HAP-1 (cell line): ENCODE measurements at regions not wholly inside any gene's neighbourhood (a gene's known extent, or its start where the extent isn't known, plus 50 kb on each side); places are given as distances from the start of the nearest gene placed in this dataset.

Source experiments
- DNase-seq, 2 experiments: peaks; one replicate each; pipeline ENCODE4 v3.0.0-alpha.2; 2016 to 2020; ENCODE audit warnings: low spot score in 2 of 2
- H3K27me3 ChIP-seq: fragments of 250-450 bp; sonication (Bioruptor Pico); 2 replicates; pipeline ENCODE4 v1.5.1; 2020; ENCODE audit warnings: low read depth, mild to moderate bottlenecking, moderate library complexity
- H3K36me3 ChIP-seq: fragments of 250-450 bp; sonication (Bioruptor Pico); replicated peaks from 2 replicates; pipeline ENCODE4 v1.5.1; 2020; ENCODE audit warnings: mild to moderate bottlenecking
- H3K4me1 ChIP-seq: fragments of 250-450 bp; sonication (Bioruptor Pico); 2 replicates; pipeline ENCODE4 v1.5.1; 2020; ENCODE audit warnings: mild to moderate bottlenecking
- H3K4me3 ChIP-seq: fragments of 250-450 bp; sonication (Bioruptor Pico); 2 replicates; pipeline ENCODE4 v1.5.1; 2020; ENCODE audit warnings: mild to moderate bottlenecking, moderate library complexity
- H3K9me3 ChIP-seq: fragments of 250-450 bp; sonication (Bioruptor Pico); 2 replicates; pipeline ENCODE4 v1.5.1; 2020; ENCODE audit warnings: mild to moderate bottlenecking, moderate library complexity
- in situ Hi-C: fragments of 300-500 bp; cut with MboI; formaldehyde crosslinking; loops from 3 replicates; pipeline ENCODE4 v1.14.3; 2020; ENCODE audit warnings: low sequenced_read_pairs, inconsistent platforms, mixed read lengths

- no peaks in the 10 kb centered on the region for H3K4me1 ChIP-seq
- in situ Hi-C loops: no loop called here
- no peak overlapping the region for H3K4me3 ChIP-seq
- no peaks in the 10 kb centered on the region for H3K27me3 ChIP-seq
- no peaks in the 10 kb centered on the region for H3K9me3 ChIP-seq
- H3K36me3 ChIP-seq: no peaks in the 10 kb centered on the region
- DNase-seq: no peak
These were observed 543.9 kb upstream of the LRFN5 start for GRCh38 chr14:41062826-41063225.

- no peaks in the 10 kb centered on the region for H3K36me3 ChIP-seq
- in situ Hi-C loops: no loop called here
- no peaks in the 10 kb centered on the region for H3K9me3 ChIP-seq
- DNase-seq: no peak
- no peaks in the 10 kb centered on the region for H3K27me3 ChIP-seq
- no peak overlapping the region for H3K4me3 ChIP-seq
- H3K4me1 ChIP-seq: no peaks in the 10 kb centered on the region
These were observed 551.1 kb upstream of the LRFN5 start for GRCh38 chr14:41055589-41055988.

- in situ Hi-C loops: no loop called here
- Histone ChIP-seq H3K27me3 (no peaks in the 10 kb centered on the region), H3K4me1 (no peaks in the 10 kb centered on the region), H3K36me3 (no peaks in the 10 kb centered on the region), H3K4me3 (no peak overlapping the region), H3K9me3 (no peaks in the 10 kb centered on the region)
- no peak for DNase-seq
These were observed 554.9 kb upstream of the LRFN5 start for GRCh38 chr14:41051801-41052200.

GRCh38 chr14:41047763-41048162 lies 558.9 kb upstream of the LRFN5 start:
- no peaks in the 10 kb centered on the region for H3K27me3 ChIP-seq
- no peak overlapping the region for H3K4me3 ChIP-seq
- in situ Hi-C loops: no loop called here
- no peaks in the 10 kb centered on the region for H3K9me3 ChIP-seq
- no peaks in the 10 kb centered on the region for H3K4me1 ChIP-seq
- DNase-seq: no peak
- H3K36me3 ChIP-seq: no peaks in the 10 kb centered on the region

GRCh38 chr14:41037388-41037787 lies 569.3 kb upstream of the LRFN5 start:
- Histone ChIP-seq H3K4me3 (no peak overlapping the region), H3K27me3 (no peaks in the 10 kb centered on the region), H3K9me3 (no peaks in the 10 kb centered on the region), H3K4me1 (no peaks in the 10 kb centered on the region), H3K36me3 (no peaks in the 10 kb centered on the region)
- in situ Hi-C loops: no loop called here
- no peak for DNase-seq

- Histone ChIP-seq H3K9me3 (no peaks in the 10 kb centered on the region), H3K27me3 (no peaks in the 10 kb centered on the region), H3K36me3 (no peaks in the 10 kb centered on the region), H3K4me1 (no peaks in the 10 kb centered on the region), H3K4me3 (no peak overlapping the region)
- in situ Hi-C loops: no loop called here
- no peak for DNase-seq
These were observed 571.7 kb upstream of the LRFN5 start for GRCh38 chr14:41034969-41035368.

- in situ Hi-C loops: no loop called here
- no peak overlapping the region for H3K4me3 ChIP-seq
- no peaks in the 10 kb centered on the region for H3K9me3 ChIP-seq
- H3K27me3 ChIP-seq: no peaks in the 10 kb centered on the region
- no peak for DNase-seq
- H3K36me3 ChIP-seq: no peaks in the 10 kb centered on the region
- H3K4me1 ChIP-seq: no peaks in the 10 kb centered on the region
These were observed 583.7 kb upstream of the LRFN5 start for GRCh38 chr14:41022932-41023331.

- Histone ChIP-seq H3K36me3 (no peaks in the 10 kb centered on the region), H3K27me3 (no peaks in the 10 kb centered on the region), H3K4me1 (no peaks in the 10 kb centered on the region), H3K9me3 (no peaks in the 10 kb centered on the region), H3K4me3 (no peak overlapping the region)
- in situ Hi-C loops: no loop called here
- no peak for DNase-seq
These were observed 590.5 kb upstream of the LRFN5 start for GRCh38 chr14:41016213-41016612.

GRCh38 chr14:41000350-41000749 lies 606.3 kb upstream of the LRFN5 start:
- in situ Hi-C loops: no loop called here
- no peak for DNase-seq
- Histone ChIP-seq H3K4me1 (no peaks in the 10 kb centered on the region), H3K27me3 (no peaks in the 10 kb centered on the region), H3K4me3 (no peak overlapping the region), H3K36me3 (no peaks in the 10 kb centered on the region), H3K9me3 (no peaks in the 10 kb centered on the region)

- Histone ChIP-seq H3K9me3 (no peaks in the 10 kb centered on the region), H3K4me3 (no peak overlapping the region), H3K36me3 (no peaks in the 10 kb centered on the region), H3K4me1 (no peaks in the 10 kb centered on the region), H3K27me3 (no peaks in the 10 kb centered on the region)
- no peak for DNase-seq
- in situ Hi-C loops: no loop called here
These were observed 617.4 kb upstream of the LRFN5 start for GRCh38 chr14:40989260-40989659.

- in situ Hi-C loops: no loop called here
- Histone ChIP-seq H3K4me1 (no peaks in the 10 kb centered on the region), H3K27me3 (no peaks in the 10 kb centered on the region), H3K9me3 (no peaks in the 10 kb centered on the region), H3K4me3 (no peak overlapping the region), H3K36me3 (no peaks in the 10 kb centered on the region)
- DNase-seq: no peak
These were observed 619.2 kb upstream of the LRFN5 start for GRCh38 chr14:40987481-40987880.

- DNase-seq: no peak
- Histone ChIP-seq H3K4me3 (no peak overlapping the region), H3K4me1 (no peaks in the 10 kb centered on the region), H3K9me3 (no peaks in the 10 kb centered on the region), H3K27me3 (no peaks in the 10 kb centered on the region), H3K36me3 (no peaks in the 10 kb centered on the region)
- in situ Hi-C loops: no loop called here
These were observed 620.0 kb upstream of the LRFN5 start for GRCh38 chr14:40986655-40987054.

- Histone ChIP-seq H3K27me3 (no peaks in the 10 kb centered on the region), H3K36me3 (no peaks in the 10 kb centered on the region), H3K9me3 (no peaks in the 10 kb centered on the region), H3K4me3 (no peak overlapping the region), H3K4me1 (no peaks in the 10 kb centered on the region)
- in situ Hi-C loops: no loop called here
- no peak for DNase-seq
These were observed 621.1 kb upstream of the LRFN5 start for GRCh38 chr14:40985584-40985983.

GRCh38 chr14:40983604-40984003 lies 623.1 kb upstream of the LRFN5 start:
- DNase-seq: no peak
- in situ Hi-C loops: no loop called here
- no peaks in the 10 kb centered on the region for H3K27me3 ChIP-seq
- H3K9me3 ChIP-seq: no peaks in the 10 kb centered on the region
- H3K4me3 ChIP-seq: no peak overlapping the region
- H3K4me1 ChIP-seq: no peaks in the 10 kb centered on the region
- H3K36me3 ChIP-seq: no peaks in the 10 kb centered on the region

- Histone ChIP-seq H3K4me1 (no peaks in the 10 kb centered on the region), H3K36me3 (no peaks in the 10 kb centered on the region), H3K4me3 (no peak overlapping the region), H3K27me3 (no peaks in the 10 kb centered on the region), H3K9me3 (no peaks in the 10 kb centered on the region)
- DNase-seq: no peak
- in situ Hi-C loops: no loop called here
These were observed 625.4 kb upstream of the LRFN5 start for GRCh38 chr14:40981247-40981646.
